ENCODE measurements at regions not wholly inside any gene's neighbourhood (a gene's known extent, or its start where the extent isn't known, plus 50 kb on each side); places are given as distances from the start of the nearest gene placed in this dataset.

- TF ChIP-seq CSRNP3 (CRISPR knock-in tag; IDR thresholded peaks at IDR 0.05) (no peak), ZFP30 (CRISPR knock-in tag; IDR thresholded peaks at IDR 0.05) (no peak), OSR1 (CRISPR knock-in tag; IDR thresholded peaks at IDR 0.05) (no peak), BACH2 (CRISPR knock-in tag; IDR thresholded peaks at IDR 0.05; ENCODE audit: borderline replicate concordance) (no peak), CSDC2 (CRISPR knock-in tag; IDR thresholded peaks at IDR 0.05) (no peak), ZFP3 (CRISPR knock-in tag; IDR thresholded peaks at IDR 0.05) (no peak), PPARA (CRISPR knock-in tag; IDR thresholded peaks at IDR 0.05; ENCODE audit: borderline replicate concordance) (no peak), ZC3H10 (CRISPR knock-in tag; IDR thresholded peaks at IDR 0.05) (no peak)
- no peak for ATAC-seq
Measured at GRCh38 chr14:106606936-106607335, 1080.6 kb downstream of the TMEM121 start.

GRCh38 chr14:106610691-106611090, 1084.3 kb downstream of the TMEM121 start:
- TF ChIP-seq ISL1 (CRISPR knock-in tag; IDR thresholded peaks at IDR 0.05) (no peak), ZNF8 (CRISPR knock-in tag; IDR thresholded peaks at IDR 0.05) (no peak), ZC3H10 (CRISPR knock-in tag; IDR thresholded peaks at IDR 0.05) (no peak), TCF4 (CRISPR knock-in tag; IDR thresholded peaks at IDR 0.05; ENCODE audit: borderline replicate concordance) (no peak), OSR1 (CRISPR knock-in tag; IDR thresholded peaks at IDR 0.05) (no peak), PATZ1 (CRISPR knock-in tag; IDR thresholded peaks at IDR 0.05; ENCODE audit: borderline replicate concordance) (no peak), ESRRG (CRISPR knock-in tag; IDR thresholded peaks at IDR 0.05) (no peak), POU6F1 (CRISPR knock-in tag; IDR thresholded peaks at IDR 0.05; ENCODE audit: borderline replicate concordance, low read depth) (no peak), TOX (CRISPR knock-in tag; IDR thresholded peaks at IDR 0.05; ENCODE audit: borderline replicate concordance) (no peak), BACH2 (CRISPR knock-in tag; IDR thresholded peaks at IDR 0.05; ENCODE audit: borderline replicate concordance) (no peak), ZNF565 (CRISPR knock-in tag; conservative IDR thresholded peaks at IDR 0.05; ENCODE audit: low read depth) (no peak), ZNF70 (CRISPR knock-in tag; IDR thresholded peaks at IDR 0.05) (no peak), PPARA (CRISPR knock-in tag; IDR thresholded peaks at IDR 0.05; ENCODE audit: borderline replicate concordance) (no peak), SNAI2 (CRISPR knock-in tag; IDR thresholded peaks at IDR 0.05) (no peak), TSHZ2 (CRISPR knock-in tag; IDR thresholded peaks at IDR 0.05) (no peak), CSRNP3 (CRISPR knock-in tag; IDR thresholded peaks at IDR 0.05) (no peak), CREB5 (CRISPR knock-in tag; IDR thresholded peaks at IDR 0.05; ENCODE audit: low read depth) (no peak)
- ATAC-seq = no peak

GRCh38 chr14:106613256-106613655, 1086.9 kb downstream of the TMEM121 start:
- TF ChIP-seq ZNF565 (CRISPR knock-in tag; conservative IDR thresholded peaks at IDR 0.05; ENCODE audit: low read depth) (no peak), OSR1 (CRISPR knock-in tag; IDR thresholded peaks at IDR 0.05) (no peak), TCF4 (CRISPR knock-in tag; IDR thresholded peaks at IDR 0.05; ENCODE audit: borderline replicate concordance) (no peak), CSRNP3 (CRISPR knock-in tag; IDR thresholded peaks at IDR 0.05) (no peak), ZFP30 (CRISPR knock-in tag; IDR thresholded peaks at IDR 0.05) (no peak), RARB (CRISPR knock-in tag; IDR thresholded peaks at IDR 0.05) (no peak), CSDC2 (CRISPR knock-in tag; IDR thresholded peaks at IDR 0.05) (no peak), PPARA (CRISPR knock-in tag; IDR thresholded peaks at IDR 0.05; ENCODE audit: borderline replicate concordance) (no peak), ZNF8 (CRISPR knock-in tag; IDR thresholded peaks at IDR 0.05) (no peak), GLIS3 (CRISPR knock-in tag; IDR thresholded peaks at IDR 0.05) (no peak), BACH2 (CRISPR knock-in tag; IDR thresholded peaks at IDR 0.05; ENCODE audit: borderline replicate concordance) (no peak), CREB5 (CRISPR knock-in tag; IDR thresholded peaks at IDR 0.05; ENCODE audit: low read depth) (no peak), ZNF70 (CRISPR knock-in tag; IDR thresholded peaks at IDR 0.05) (no peak), ESRRG (CRISPR knock-in tag; IDR thresholded peaks at IDR 0.05) (no peak), ISL1 (CRISPR knock-in tag; IDR thresholded peaks at IDR 0.05) (no peak), ZFP3 (CRISPR knock-in tag; IDR thresholded peaks at IDR 0.05) (no peak), ARNTL (CRISPR knock-in tag; IDR thresholded peaks at IDR 0.05; ENCODE audit: borderline replicate concordance, low read depth) (no peak), ZC3H10 (CRISPR knock-in tag; IDR thresholded peaks at IDR 0.05) (no peak), SNAI2 (CRISPR knock-in tag; IDR thresholded peaks at IDR 0.05) (no peak)
- no peak for ATAC-seq
